Activated CD8-positive, alpha-beta memory T cell treated with anti-CD3 and anti-CD28 coated beads, Interleukin-2, amount 50 U/mL, for 48 hours (primary cell): ENCODE measurements at regions not wholly inside any gene's neighbourhood (a gene's known extent, or its start where the extent isn't known, plus 50 kb on each side); places are given as distances from the start of the nearest gene placed in this dataset.

Source experiments
- DNase-seq: peaks from one replicate; pipeline ENCODE4 v3.0.0-alpha.2; 2020

DNA sequence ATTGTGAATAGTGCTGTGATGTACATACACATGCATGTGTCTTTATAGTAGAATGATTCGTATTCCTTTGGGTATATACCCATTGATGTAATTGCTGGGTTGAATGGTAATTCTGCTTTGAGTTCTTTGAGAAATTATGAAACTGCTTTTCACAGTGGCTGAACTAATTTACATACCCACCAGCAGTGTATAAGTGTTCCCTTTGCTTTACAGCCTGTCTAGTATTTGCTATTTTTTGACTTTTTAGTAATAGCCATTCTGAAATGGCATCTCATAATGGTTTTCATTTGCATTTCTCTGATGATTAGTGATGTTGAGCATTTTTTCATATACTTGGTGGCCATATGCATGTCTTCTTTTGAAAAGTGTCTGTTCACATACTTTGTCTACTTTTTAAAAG is 54.5 kb upstream of the FAM78B start:
- DNase-seq: no peak

DNA sequence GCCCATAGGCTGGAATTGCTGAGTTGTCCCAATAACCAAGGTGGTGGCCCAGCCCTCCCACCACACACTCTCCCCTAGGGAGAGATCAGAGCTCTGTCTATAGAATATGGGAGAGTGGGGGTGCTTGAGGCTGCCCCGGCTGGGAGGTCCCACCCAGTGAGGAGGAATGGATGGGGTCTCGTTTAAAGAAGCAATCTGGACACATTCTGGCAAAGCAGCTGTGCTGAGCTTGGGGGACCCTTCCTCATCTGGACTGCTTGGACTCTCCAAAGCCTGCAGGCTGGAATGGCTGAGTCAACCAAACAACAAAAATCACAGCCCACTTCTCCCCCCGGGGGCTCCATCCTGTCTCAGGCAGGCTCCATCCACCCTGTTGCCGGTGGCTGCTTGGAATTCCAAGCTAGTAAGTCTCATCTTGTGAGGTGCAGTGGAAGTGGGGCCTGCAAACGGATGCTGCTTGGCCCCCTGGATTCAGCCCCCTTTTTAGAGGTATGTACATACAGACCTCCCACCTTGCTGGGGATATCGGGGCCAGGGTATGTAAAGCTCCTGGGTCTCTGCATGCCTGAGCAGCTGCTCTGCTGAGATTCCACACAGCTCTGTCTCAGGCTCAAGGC is 67.1 kb upstream of the FAM78B start:
- no peak for DNase-seq

DNA sequence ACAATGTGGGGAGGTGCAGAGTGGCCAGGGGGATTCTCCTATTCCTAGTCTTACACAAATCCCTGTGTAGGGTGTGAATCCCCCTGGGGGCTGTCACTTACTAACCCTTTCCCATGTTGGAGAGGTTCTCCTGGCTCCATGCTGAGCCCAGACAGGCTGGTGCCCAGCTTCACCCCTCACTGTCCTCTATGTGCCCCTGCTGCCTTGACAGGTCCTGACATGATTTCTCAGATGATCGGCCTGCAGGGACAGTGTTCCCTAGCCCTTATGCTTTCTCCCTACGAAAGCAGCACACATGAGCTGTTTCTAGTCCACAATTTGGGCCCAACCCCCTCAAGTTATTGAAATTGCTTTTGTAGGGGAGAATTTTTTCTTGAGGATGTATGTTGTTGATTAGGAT is 68.9 kb upstream of the FAM78B start:
- DNase-seq: no peak

GRCh38 chr1:166237675-166238074 is 70.9 kb upstream of the FAM78B start:
- no peak for DNase-seq

- no peak for DNase-seq
These were observed 86.4 kb upstream of the FAM78B start for GRCh38 chr1:166253076-166253779.

DNA sequence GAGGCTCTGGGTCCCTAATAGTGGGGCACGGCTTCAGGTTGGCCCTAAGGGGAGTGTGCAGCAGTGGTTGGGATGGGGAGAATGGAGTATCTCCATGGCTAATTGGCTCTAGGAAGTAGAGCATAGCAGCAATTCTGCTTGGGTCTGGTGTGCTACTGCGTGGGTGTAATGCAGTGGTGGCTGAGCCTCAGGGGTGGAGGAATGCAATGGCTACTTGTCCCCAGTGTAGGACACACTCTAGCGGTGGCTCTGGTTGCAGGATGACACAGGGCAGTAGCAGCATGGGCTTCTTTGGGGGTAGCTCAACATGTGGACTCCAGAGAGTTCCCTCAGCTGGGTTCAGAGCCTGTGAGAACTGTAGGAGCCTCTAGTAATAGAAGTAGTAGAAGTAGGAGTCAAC is 91.2 kb upstream of the FAM78B start:
- no peak for DNase-seq

DNA sequence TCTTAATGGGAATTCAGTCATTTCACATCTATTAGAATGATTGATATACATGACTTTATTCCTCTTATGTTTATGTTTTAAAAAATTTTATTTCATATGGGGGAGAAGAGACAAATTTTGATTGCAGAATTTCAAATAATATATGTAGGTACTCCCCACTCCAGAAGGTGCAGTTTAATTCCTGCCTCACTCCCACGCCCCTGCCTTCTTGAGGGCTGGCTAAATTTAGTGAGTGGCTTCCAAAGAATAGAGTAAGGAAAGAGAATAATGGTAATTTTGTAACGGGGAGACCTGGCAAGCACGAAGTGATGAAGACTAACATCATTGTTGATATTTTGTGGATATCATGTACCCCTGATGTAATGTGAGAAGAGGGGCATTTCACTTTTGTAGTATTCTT is 94.7 kb upstream of the FAM78B start:
- no peak for DNase-seq

GRCh38 chr1:166270476-166271150 is 103.8 kb upstream of the FAM78B start:
- no peak for DNase-seq

- no peak for DNase-seq
These were observed 104.3 kb upstream of the FAM78B start for GRCh38 chr1:166271151-166271538.

DNA sequence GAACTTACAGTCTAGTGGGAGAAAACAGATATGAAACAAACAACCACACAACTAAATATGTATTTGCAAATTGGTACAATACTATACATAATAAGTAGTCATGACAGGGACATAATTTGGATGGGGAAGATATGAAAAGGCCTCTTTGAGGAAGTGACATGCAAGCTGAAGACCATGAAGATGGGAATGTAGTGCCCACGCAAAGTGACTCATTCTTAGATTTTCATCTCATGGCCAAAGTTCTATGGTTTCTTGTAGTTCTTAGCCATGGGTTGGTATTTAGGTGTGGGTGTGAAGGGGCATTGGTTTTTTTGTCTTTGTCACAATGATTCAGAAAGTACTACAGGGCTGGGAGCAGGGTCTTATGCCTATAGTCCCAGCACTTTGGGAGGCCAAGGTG is 105.4 kb upstream of the FAM78B start:
- no peak for DNase-seq

- no peak for DNase-seq
These were observed 106.0 kb upstream of the FAM78B start for GRCh38 chr1:166272851-166273250.

DNA sequence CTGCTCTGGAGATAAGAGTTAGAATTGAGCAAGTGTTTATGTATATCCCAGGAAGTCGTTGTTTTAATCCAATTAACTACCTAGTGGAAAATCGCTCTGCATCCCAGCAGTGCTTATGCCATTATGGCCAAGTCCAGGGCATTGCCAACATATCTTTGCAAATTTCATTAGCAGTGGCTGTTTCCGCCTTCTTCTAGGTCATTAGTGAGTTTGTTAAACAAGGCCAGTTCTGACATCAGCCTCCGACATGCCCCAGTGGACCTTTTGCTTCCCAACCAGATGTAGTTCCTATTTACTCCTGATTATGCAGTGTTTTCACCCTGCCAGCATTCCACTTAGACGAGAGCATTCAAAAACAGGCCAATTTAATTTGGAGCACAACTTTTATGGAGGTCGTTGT is 106.8 kb upstream of the FAM78B start:
- no peak for DNase-seq

GRCh38 chr1:166282391-166283137 is 115.8 kb upstream of the FAM78B start:
- no peak for DNase-seq

GRCh38 chr1:166283190-166283589 is 116.4 kb upstream of the FAM78B start:
- DNase-seq: no peak

- no peak for DNase-seq
These were observed 116.8 kb upstream of the FAM78B start for GRCh38 chr1:166283600-166283999.

DNA sequence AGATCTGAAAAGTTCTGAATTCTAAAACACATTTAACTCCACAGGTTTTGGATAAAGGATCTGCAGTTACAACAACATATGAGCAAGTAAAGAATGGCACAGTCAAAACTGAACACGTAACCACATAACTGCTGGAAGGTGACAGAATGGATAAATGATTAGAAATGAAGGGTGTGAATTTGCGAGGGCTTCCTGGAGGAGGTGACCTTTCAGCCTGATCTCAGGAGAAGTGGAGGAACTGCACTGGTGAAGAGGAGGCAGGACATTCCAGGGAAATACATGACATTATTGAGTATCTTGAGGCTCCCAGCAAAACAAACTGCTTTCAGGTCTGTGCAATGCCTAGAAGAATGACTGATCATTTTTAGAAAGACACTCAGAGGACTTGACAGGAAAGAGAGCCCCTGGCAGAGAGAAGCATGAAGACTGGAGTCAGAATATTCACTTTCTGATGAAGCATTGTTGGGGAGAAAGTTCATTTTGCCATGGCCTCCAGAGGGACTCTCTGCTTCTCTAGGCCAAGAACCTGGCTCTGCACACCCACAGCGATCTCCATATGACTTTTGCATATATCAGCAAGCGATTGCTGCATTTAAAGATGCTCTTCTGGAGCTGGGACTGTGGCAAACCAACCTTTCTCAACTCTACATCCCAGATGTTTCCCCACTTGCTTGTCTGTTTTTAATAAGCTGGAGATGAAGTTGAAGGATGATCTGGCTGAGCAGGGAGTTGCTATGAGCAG is 122.7 kb upstream of the FAM78B start:
- DNase-seq: no peak

GRCh38 chr1:166295656-166296055 is 128.9 kb upstream of the FAM78B start:
- no peak for DNase-seq

DNA sequence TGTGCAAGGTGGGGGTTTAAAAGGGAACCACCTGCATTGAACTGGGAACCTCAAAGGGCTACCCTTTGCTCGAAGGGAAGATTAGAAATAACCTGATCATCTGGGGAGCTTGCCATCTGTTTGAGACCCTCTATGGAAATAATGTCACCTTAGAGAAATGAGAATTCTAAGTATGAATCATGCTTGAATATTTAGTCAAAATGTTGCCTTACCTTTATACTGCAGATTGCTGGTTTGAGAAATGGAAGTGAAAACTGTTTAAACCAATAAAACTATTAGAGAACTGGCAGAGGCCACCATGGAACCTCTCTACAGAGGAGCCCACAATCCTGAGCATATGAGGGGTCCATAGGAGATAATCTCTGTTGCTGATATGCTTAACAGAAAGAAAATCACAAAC is 131.2 kb upstream of the FAM78B start:
- no peak for DNase-seq

DNA sequence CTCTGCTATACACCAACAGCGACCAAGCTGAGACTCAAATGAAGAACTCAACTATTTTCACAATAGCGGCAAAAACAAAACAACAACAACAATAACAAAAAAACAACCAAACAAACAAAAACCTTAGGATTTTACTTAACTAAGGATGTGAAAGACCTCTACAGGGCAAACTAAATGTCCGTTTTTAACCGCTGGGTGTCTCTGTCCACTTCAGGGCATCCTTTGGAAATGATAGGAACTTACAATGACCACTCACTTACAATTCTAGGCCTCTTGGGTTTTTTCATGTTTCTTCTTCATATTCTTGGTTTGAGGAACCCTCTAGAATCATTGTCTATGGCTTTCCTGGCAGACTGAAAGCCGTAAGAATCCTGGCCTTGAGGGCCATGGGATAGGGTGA is 134.0 kb upstream of the FAM78B start:
- DNase-seq: no peak

DNA sequence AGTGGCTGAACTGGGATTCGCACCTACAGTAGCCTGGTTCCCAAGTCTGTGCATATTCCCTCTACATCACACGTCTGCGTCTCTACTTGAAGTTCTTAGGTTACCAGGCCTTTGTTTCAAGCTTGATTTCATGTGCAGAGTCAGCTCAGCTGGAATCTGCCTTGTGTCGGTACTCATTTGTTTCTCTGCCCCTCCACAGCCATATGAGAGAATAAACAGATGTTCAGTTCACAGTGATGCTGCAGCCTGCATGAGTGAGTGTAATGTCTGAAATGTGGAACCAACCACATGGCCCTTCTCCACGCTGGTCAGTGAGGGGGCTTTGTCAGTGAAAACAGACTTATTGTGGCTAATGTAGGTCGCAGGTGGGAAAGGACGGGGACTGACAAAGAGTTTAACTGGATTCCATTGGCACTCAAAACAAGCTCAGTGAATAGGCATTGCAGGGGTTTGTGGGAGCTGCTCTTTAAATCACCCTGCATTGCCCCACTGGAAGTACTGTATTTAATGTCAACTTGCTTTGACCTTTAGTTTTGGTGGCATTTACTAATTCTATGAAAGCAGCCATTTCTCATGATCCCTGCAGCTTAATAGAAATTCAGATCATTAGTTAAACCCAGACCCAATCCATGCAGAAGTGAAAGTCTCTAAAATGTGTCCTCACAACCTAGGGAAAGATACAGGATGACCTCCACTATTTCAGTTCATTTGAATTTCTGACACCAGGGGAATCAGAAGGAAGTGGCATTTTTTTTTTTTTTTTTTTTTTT is 136.4 kb upstream of the FAM78B start:
- DNase-seq: no peak

- DNase-seq: no peak
These were observed 137.3 kb upstream of the FAM78B start for GRCh38 chr1:166304131-166304530.

DNA sequence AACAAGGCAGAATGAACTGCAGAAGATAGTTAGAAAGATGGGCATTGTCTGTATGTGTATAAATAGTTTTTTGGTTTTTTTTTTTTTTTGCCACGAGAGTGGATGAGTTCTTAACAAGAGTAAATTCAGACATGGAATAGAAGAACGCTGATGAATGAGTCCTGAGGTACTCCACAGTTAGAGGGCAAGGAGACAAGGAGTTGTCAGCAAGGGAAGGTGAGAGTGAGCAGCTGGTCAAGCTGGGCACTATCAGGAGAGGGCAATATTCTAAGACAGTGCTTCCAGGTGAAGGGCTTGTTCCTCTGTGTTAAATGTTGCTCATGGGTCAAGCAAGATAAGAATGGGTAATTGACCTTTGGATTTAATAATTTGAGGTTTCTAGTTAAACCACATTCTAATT is 138.6 kb upstream of the FAM78B start:
- DNase-seq: no peak
